HepG2 (cell line): ENCODE measurements at regions not wholly inside any gene's neighbourhood (a gene's known extent, or its start where the extent isn't known, plus 50 kb on each side); places are given as distances from the start of the nearest gene placed in this dataset.

Source experiments
- ATAC-seq: fragments of 200-7000 bp; cut with Tn5 transposase; 3 replicates; pipeline ENCODE4 v1.9.1; 2020; ENCODE audit warnings: mild to moderate bottlenecking, moderate library complexity
- BruUV-seq: library from RNA; stranded (reverse); fragments of 400-500 nt; replicated peaks from 2 replicates; lab custom pipeline; 2021; lab: Mats Ljungman, UMichigan
- CTCF ChIA-PET: fragments of 300-600 bp; formaldehyde crosslinking; extraction: SDS; loops from one replicate; lab custom pipeline; 2021; ENCODE audit warnings: low total read pairs, inconsistent platforms, low intra/inter-chr PET ratio; lab: Yijun Ruan, JAX
- POLR2A ChIA-PET: fragments of 350-600 bp; sonication (Branson Sonifier 250); formaldehyde crosslinking; loops from one replicate; lab custom pipeline; 2020; ENCODE audit warnings: antibody characterized with exemption, inconsistent platforms; lab: Yijun Ruan, JAX
- DNase-seq: peaks from one replicate; pipeline ENCODE4 v3.0.0-alpha.2; 2015; ENCODE audit warnings: low spot score
- FAIRE-seq: peaks from 3 replicates; lab custom pipeline; 2011; peaks lifted over from hg19 to GRCh38; lab: Jason Lieb, UNC
- H2AFZ ChIP-seq: one replicate; pipeline ENCODE4 v1.6.1; 2011; ENCODE audit warnings: low read length, inconsistent platforms
- H3K27ac ChIP-seq: fragments of 300-600 bp; 3 replicates; pipeline ENCODE4 v1.8.0; 2011; ENCODE audit warnings: mixed run types, mild to moderate bottlenecking, mixed read lengths, low read length, inconsistent platforms; ENCODE audit not compliant: insufficient read depth; ENCODE audit errors: extremely low read length
- H3K27me3 ChIP-seq, 2 experiments: fragments of 200-600 bp in 1 of 2; 2 replicates in 1 of 2; 3 replicates in 1 of 2; pipeline versions ENCODE4 v1.6.0 to v1.8.0; 2011; ENCODE audit warnings: low read length in 2 of 2, mild to moderate bottlenecking in 2 of 2, moderate library complexity in 2 of 2, inconsistent platforms in 1 of 2; ENCODE audit not compliant: insufficient read depth in 2 of 2, control insufficient read depth in 1 of 2
- H3K36me3 ChIP-seq, 2 experiments: fragments of 200-600 bp in 1 of 2; replicated peaks in 1 of 2; 2 replicates in 1 of 2; 3 replicates in 1 of 2; pipeline versions ENCODE4 v1.5.1 to v1.8.0; 2011; ENCODE audit warnings: low read length in 2 of 2, inconsistent platforms in 1 of 2; ENCODE audit not compliant: insufficient read depth in 2 of 2, control insufficient read depth in 1 of 2
- H3K4me1 ChIP-seq: 2 replicates; pipeline ENCODE4 v1.5.1; 2012; ENCODE audit warnings: low read length, inconsistent platforms; ENCODE audit not compliant: insufficient read depth
- H3K4me2 ChIP-seq: 2 replicates; pipeline ENCODE4 v1.6.0; 2011; ENCODE audit warnings: low read depth, low read length, inconsistent platforms
- H3K4me3 ChIP-seq, 3 experiments: fragments of 200-600 bp in 1 of 3; sonication (generic), shearing (Covaris generic) in 1 of 3; replicated peaks in 1 of 3; 2 replicates each; pipeline ENCODE4 v1.5.1; 2011 to 2016; ENCODE audit warnings: low read length in 3 of 3, inconsistent platforms in 2 of 3, low read depth in 2 of 3, mild to moderate bottlenecking in 2 of 3, control low read depth in 1 of 3, mixed read lengths in 1 of 3; ENCODE audit not compliant: insufficient read depth in 1 of 3
- H3K79me2 ChIP-seq: one replicate; pipeline ENCODE4 v1.6.1; 2011; ENCODE audit warnings: low read length, inconsistent platforms; ENCODE audit not compliant: insufficient read depth
- H3K9ac ChIP-seq: 2 replicates; pipeline ENCODE4 v1.6.0; 2011; ENCODE audit warnings: mild to moderate bottlenecking, low read depth, low read length, inconsistent platforms; ENCODE audit not compliant: insufficient read depth
- H3K9me3 ChIP-seq: 2 replicates; pipeline ENCODE4 v1.5.1; 2012; ENCODE audit warnings: mild to moderate bottlenecking, low read length
- H4K20me1 ChIP-seq: 2 replicates; pipeline ENCODE4 v1.6.0; 2011; ENCODE audit warnings: inconsistent platforms, mild to moderate bottlenecking, low read length, moderate library complexity; ENCODE audit not compliant: insufficient read depth
- BRCA1 ChIP-seq: sonication (generic); formaldehyde crosslinking; IDR thresholded peaks from 2 replicates; pipeline ENCODE4 v1.4.0; 2020; ENCODE audit warnings: missing genetic modification reagents
- DMTF1 ChIP-seq: sonication (generic); formaldehyde crosslinking; IDR thresholded peaks from 2 replicates; pipeline ENCODE4 v1.4.0; 2020; ENCODE audit warnings: mild to moderate bottlenecking, missing genetic modification reagents
- NFE2L1 ChIP-seq: sonication (generic); formaldehyde crosslinking; IDR thresholded peaks from 2 replicates; pipeline ENCODE4 v1.4.0; 2020; ENCODE audit warnings: missing genetic modification reagents, mild to moderate bottlenecking, borderline replicate concordance
- STAG1 ChIP-seq: sonication (generic); formaldehyde crosslinking; IDR thresholded peaks from 2 replicates; pipeline ENCODE4 v1.4.0; 2020; ENCODE audit warnings: missing genetic modification reagents
- TRIM24 ChIP-seq: sonication (generic); formaldehyde crosslinking; IDR thresholded peaks from 2 replicates; pipeline ENCODE4 v1.8.0; 2022; ENCODE audit warnings: mild to moderate bottlenecking, missing genetic modification reagents
- ZNF335 ChIP-seq: sonication (generic); formaldehyde crosslinking; IDR thresholded peaks from 2 replicates; pipeline ENCODE4 v1.4.0; 2020; ENCODE audit warnings: missing genetic modification reagents
- ZNF713 ChIP-seq: sonication (generic); formaldehyde crosslinking; IDR thresholded peaks from 2 replicates; pipeline ENCODE4 v1.4.0; 2020; ENCODE audit warnings: mild to moderate bottlenecking, missing genetic modification reagents
- WGBS: methylation state at CpG from one replicate; pipeline ENCODE4 v1.1.6; 2017; ENCODE audit warnings: low lambda C conversion rate; 5-methylcytosine and 5-hydroxymethylcytosine counted together
- in situ Hi-C: cut with HindIII; loops from 2 replicates; pipeline ENCODE4 v1.10.0; 2017; ENCODE audit warnings: low pct_unique_long_range_greater_than_20kb; ENCODE audit not compliant: extremely low pct_ligation_motif_present
- intact Hi-C: fragments of 100-400 bp; cut with micrococcal nuclease; formaldehyde crosslinking; loops from one replicate; pipeline ENCODE4 v1.10.0; 2022; ENCODE audit not compliant: unreplicated experiment
- TF ChIP-seq, protein P1 (sequence below): sonication (generic); formaldehyde crosslinking; IDR thresholded peaks from 2 replicates; pipeline ENCODE4 v1.4.0; 2020; ENCODE audit warnings: missing genetic modification reagents, low read depth, mild to moderate bottlenecking, borderline replicate concordance

DNA sequence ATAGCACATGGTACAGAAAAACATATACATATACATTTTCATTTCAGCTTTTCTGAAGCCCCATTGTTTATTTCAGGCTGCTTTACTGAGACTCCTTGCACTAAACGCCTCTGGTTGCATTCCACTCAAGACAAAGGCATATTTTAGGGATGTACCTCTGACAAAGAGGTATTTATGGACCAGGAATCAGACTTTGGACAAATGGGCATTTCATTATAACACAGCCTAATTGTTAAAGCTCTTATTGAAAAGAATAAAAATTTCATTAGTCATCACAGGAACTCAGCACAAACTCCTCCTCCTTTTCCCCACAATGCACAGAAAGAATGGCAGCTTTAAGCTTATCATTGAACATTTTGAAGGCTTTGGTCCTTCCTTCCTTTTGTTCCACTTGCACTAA is 62.9 kb upstream of the UGT8 start:
- Histone ChIP-seq H4K20me1 (no peaks in the 10 kb centered on the region), H2AFZ (no peak overlapping the region), H3K4me2 (no peak overlapping the region), H3K27ac (no peak overlapping the region), H3K79me2 (no peaks in the 10 kb centered on the region), H3K4me3 (no peak overlapping the region), H3K36me3 (no peaks in the 10 kb centered on the region), H3K4me1 (no peaks in the 10 kb centered on the region), H3K9me3 (no peaks in the 10 kb centered on the region), H3K9ac (no peak overlapping the region), H3K27me3 (no peaks in the 10 kb centered on the region)
- in situ Hi-C loops = no loop called here
- FAIRE-seq (no peak), DNase-seq (no peak), ATAC-seq (no peak)
- ChIA-PET POLR2A (no interaction called here), CTCF (no interaction called here)
- TF ChIP-seq ZNF335 = no peak
- no TSS peak for BruUV-seq
- intact Hi-C loops = no loop called here
- 0% methylated on average over 1 of the region's 1 CpG for WGBS

DNA sequence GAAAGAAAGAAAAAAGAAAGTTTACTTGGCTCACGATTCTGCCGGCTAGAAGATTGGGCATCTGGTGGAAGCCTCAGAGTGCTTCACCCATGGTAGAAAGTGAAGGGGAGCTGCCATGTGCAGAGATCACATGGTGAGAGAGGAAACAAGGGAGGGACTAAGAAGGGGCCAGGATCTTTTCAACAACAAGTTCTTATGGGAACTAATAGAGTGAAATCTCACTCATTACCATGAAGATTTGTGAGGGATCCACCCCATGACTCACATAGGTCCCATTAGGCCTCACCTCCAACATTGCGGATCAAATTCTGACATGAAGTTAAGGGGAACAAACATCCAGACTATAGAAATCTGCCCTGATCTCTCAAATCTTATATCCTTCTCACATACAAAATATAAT is 61.3 kb upstream of the UGT8 start:
- Histone ChIP-seq H2AFZ (no peak overlapping the region), H3K4me2 (no peak overlapping the region), H3K79me2 (no peaks in the 10 kb centered on the region), H3K27ac (no peak overlapping the region), H3K4me3 (no peak overlapping the region), H3K27me3 (no peaks in the 10 kb centered on the region), H3K9me3 (no peaks in the 10 kb centered on the region), H3K36me3 (no peaks in the 10 kb centered on the region), H3K9ac (no peak overlapping the region), H3K4me1 (no peaks in the 10 kb centered on the region), H4K20me1 (no peaks in the 10 kb centered on the region)
- DNase-seq (no peak), ATAC-seq (no peak), FAIRE-seq (no peak)
- in situ Hi-C loops (no loop called here), intact Hi-C loops (no loop called here)
- CTCF ChIA-PET = no interaction called here
- POLR2A ChIA-PET = no interaction called here
- 60% methylated on average over 3 of the region's 3 CpGs for WGBS
- TF ChIP-seq DMTF1 (CRISPR knock-in tag) (no peak), ZNF713 (CRISPR knock-in tag) (no peak), NFE2L1 (no peak), TRIM24 (CRISPR knock-in tag) (no peak), BRCA1 (CRISPR knock-in tag) (no peak), STAG1 (no peak)
- TF ChIP-seq, protein P1, sequence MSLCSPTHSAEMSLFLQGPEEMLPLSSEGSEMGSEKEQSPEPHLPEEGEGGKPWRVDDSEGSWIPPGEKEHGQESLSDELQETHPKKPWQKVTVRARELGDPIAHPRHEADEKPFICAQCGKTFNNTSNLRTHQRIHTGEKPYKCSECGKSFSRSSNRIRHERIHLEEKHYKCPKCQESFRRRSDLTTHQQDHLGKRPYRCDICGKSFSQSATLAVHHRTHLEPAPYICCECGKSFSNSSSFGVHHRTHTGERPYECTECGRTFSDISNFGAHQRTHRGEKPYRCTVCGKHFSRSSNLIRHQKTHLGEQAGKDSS (CRISPR knock-in tag) = no peak
- no TSS peak for BruUV-seq
